GM12892 (cell line): ENCODE measurements at regions not wholly inside any gene's neighbourhood (a gene's known extent, or its start where the extent isn't known, plus 50 kb on each side); places are given as distances from the start of the nearest gene placed in this dataset.

Experiments used
- POLR2A ChIP-seq: IDR thresholded peaks from 2 replicates; pipeline ENCODE4 v1.6.1; 2011; ENCODE audit warnings: low read depth, low read length, control low read depth
- POLR2AphosphoS5 ChIP-seq: IDR thresholded peaks from 2 replicates; pipeline ENCODE4 v1.6.1; 2011; ENCODE audit warnings: low read depth, low read length, control low read depth
- TAF1 ChIP-seq: IDR thresholded peaks from 2 replicates; pipeline ENCODE4 v1.6.1; 2011; ENCODE audit warnings: low read depth, mild to moderate bottlenecking, control low read depth, low read length, borderline replicate concordance

DNA sequence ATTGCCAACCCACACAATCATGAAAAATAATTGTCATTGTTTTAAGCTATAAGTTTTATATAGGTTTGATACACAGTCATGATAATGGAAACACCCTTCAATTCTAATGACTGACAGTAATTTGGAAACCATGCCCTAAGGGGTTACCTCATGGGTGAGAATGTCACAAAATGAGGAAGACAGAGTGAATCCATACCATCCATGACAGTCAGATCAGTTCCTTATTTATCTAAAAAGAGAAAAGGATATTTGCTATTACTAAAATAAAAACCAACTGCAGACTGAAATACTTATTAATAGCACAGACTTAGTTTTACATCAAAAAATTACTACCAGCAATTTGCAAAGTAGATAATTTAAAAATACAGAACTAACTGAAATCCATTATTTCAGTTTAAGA lies 437.8 kb downstream of the UTRN start:
- TF ChIP-seq POLR2A (no peak), POLR2AphosphoS5 (no peak), TAF1 (no peak)
